Activated gamma-delta T cell (primary cell): ENCODE measurements at regions not wholly inside any gene's neighbourhood (a gene's known extent, or its start where the extent isn't known, plus 50 kb on each side); places are given as distances from the start of the nearest gene placed in this dataset.
"Not testable (repeated sequence)": the region's sequence is repeated elsewhere in the genome, so short reads cannot be mapped to it uniquely, and the experiment has no call there.

ENCODE experiments used
- DNase-seq: peaks from one replicate; lab custom pipeline; 2025; lab: John Stamatoyannopoulos, UW

- DNase-seq, result no peak
Observed at GRCh38 chr9:11144746-11145145, 531.9 kb upstream of the PTPRD start.

DNA sequence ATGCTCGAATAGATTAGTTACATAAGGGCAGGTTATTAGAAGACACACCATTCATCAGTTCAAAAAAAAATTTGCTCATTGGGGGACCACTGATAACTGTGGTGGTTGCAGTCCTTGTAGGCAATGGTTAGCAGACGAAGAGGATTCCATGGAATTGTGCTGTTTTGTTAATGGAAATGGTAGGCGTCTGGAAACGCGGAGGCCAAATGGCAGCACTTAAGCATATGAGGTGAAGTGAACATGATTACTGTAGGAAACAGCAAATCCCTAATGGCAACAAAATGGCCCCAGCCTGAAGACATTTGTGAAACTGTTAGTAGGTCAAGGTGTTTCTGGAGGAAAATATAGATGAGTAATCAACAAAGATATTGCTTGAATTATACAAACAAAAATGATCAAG is 535.4 kb upstream of the PTPRD start:
- DNase-seq, result no peak

GRCh38 chr9:11149065-11149464 is 536.3 kb upstream of the PTPRD start:
- no peak for DNase-seq

DNA sequence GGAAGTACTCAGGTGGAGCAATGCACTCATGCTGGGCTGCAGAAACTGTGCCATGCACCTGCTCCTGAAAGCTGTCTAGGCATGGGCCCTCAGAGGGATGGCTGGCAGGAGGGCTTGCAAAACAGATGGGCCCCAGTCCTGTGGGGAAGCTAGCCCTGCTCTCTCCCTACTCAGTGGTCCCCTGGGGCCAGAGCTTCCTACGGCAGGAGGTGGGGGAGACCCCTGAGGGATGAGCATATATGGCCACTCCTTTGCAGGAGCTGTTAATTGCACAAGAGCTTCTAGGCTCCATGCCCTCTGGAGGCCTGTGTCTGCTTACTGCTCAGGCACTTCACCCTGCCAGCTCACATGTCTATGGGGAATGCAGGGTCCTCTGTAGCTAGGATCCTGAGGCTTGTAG is 545.3 kb upstream of the PTPRD start:
- DNase-seq, result no peak

DNA sequence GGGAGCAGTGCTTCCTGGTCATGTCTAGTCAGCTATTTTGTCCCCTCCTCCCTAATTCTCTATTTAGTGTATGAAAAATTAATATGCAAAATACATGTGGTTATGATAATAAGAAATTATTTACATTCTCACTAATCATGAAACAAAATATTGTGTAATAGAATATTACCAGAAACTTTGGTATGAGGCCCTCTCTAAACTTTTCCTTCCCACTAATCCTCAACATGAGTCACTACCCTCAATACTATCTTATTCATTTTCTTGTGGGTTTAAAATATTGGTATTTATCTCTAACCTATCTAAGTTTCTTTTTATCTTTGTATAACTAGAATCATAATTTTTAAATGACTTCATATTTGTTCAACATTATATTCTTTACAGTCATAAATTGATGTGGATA is 545.9 kb upstream of the PTPRD start:
- no peak for DNase-seq

DNA sequence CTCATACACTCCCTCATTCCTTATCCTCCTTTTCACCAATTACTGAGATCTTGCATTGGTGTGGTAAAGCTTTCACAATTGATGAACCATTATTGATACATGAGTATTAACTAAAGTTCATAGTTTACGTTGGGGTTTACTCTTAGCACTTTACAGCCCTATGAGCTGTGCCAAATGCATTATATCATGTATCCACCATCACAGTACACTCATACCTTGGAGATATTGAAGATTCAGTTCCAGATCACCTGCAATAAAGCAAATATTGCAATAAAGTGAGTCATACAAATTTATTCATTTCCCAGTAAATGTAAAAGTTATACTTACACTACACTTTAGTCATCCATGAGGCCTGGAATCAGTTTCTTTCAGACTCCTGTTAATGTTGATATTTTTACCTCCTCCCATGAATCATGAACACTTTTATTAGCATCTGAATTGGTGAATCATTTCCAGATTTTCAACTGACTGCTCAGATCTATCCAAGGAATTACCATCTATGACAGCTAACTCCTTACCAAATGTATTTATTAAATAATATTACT is 546.6 kb upstream of the PTPRD start:
- DNase-seq, result no peak

- no peak for DNase-seq
Observed at GRCh38 chr9:11163843-11164242, 551.0 kb upstream of the PTPRD start.

DNA sequence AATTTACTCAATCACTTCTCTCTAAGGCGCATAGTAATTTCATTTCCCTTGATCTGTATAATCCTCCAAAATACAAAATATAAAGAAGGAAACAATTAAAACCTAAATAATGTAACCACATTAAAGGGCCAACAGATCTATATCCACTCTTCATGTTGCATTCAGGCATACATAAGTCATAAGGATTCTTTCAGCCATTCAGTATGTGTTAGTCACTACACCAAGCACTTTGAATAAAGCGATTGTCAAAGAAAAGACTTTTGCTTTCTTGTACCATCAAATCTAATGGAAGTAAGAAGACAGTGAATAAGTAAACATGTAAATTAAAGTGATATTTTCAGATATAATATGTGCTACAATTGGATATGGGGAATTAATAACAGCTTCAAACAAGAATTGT is 569.2 kb upstream of the PTPRD start:
- no peak for DNase-seq

DNA sequence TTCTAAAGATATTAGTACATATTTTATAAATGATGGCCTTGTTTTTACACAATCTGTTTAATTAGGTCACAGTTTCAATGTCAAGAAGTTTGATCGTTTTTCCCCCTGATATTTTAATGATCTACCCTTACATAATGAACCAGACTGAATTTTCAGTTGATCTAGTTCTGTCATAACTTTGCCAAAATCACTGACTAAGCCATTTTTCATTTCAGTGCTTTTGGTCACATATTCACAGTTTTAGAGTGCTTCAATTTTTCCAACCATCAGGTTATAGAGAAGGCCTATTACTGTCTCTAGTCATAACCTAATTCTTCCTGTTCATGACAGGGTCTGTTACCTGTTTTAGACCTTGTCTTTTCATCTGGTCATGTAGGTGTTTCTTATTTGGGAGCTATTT is 577.9 kb upstream of the PTPRD start:
- DNase-seq, result no peak

- DNase-seq, result no peak
Observed at GRCh38 chr9:11192993-11193392, 580.2 kb upstream of the PTPRD start.

DNA sequence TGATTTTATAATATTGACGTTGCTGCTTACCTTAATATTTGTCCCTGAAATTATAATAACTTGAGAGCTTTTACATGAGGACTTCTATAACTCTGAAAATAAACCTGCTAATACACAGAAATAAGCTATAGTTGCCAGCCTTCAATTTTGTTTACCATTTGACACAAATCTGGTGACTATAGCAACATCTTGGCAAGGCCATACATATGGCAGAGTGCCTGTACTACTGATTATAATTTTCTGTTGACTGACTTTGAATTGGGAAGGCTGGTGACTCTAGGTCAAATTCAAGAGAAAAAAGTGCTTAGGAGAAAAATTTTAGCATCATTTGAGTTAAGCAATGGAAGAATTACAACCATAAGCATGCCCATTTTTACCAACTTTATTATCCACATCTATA is 581.4 kb upstream of the PTPRD start:
- no peak for DNase-seq

- not testable (repeated sequence) for DNase-seq
Observed at GRCh38 chr9:11196840-11197365, 584.1 kb upstream of the PTPRD start.

GRCh38 chr9:11199335-11199734 is 586.5 kb upstream of the PTPRD start:
- DNase-seq, result no peak

DNA sequence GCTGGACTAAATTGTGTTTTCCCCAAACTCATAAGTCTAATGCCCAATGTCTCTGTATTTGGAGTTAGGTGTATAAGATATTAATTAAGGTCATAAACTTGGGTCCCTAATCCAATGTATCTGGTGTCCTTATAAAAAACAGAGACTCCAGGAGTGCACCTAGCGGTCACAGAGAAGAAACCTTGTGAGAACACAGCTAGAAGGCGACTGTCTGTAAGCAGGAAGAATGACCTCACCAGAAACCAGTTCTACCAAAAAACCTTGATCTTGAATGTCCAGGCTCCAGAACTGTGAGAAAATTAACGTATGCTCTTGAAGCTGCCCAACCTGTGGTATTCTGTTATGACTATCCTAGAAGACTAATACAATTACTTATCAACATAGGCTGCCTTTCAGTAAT is 591.7 kb upstream of the PTPRD start:
- no peak for DNase-seq

- DNase-seq, result no peak
Observed at GRCh38 chr9:11206925-11207324, 594.1 kb upstream of the PTPRD start.

- no peak for DNase-seq
Observed at GRCh38 chr9:11233696-11234095, 620.9 kb upstream of the PTPRD start.

GRCh38 chr9:11235061-11235460 is 622.3 kb upstream of the PTPRD start:
- no peak for DNase-seq

- no peak for DNase-seq
Observed at GRCh38 chr9:11241779-11242178, 629.0 kb upstream of the PTPRD start.

GRCh38 chr9:11257992-11258391 is 645.2 kb upstream of the PTPRD start:
- no peak for DNase-seq

DNA sequence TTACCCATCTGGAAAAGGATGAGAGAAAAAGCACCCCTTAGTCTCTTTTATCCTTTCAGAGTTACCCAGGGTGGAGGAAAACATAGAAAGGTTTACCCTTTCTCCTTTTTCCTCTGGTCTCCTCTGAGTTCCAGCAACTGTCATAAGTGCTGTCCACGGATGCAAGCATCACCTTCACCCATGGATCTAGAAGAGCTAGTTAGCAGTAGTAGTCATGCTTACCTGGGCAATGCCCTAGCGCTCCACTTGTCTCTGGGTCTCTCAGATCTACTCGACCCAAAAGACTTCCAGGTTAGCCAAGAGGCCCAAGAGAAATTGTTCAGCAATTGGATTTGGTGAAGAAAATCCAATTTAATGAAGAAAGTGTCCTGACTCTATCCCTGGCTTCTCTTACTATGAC is 656.2 kb upstream of the PTPRD start:
- no peak for DNase-seq

GRCh38 chr9:11275158-11275695 is 662.4 kb upstream of the PTPRD start:
- no peak for DNase-seq

- DNase-seq, result no peak
Observed at GRCh38 chr9:11312966-11313365, 700.2 kb upstream of the PTPRD start.

DNA sequence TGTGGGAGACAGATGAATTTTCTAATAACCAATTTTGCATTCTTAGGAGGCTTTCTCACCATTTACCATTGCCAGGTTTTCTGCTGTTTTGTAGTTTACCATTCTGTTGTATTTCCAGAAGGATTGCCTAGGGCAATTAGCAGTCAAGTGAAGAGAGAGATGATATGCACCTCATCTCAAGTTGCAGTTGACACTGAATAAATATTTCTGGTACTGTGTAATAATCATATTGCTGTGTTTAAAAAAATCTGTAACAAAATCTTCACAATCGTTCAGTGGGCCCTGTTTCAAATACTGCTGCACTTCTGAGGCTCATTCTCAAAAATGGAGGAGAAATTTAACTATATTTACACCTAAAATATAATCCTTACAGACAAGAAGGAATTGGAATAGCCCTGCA is 706.1 kb upstream of the PTPRD start:
- no peak for DNase-seq

DNA sequence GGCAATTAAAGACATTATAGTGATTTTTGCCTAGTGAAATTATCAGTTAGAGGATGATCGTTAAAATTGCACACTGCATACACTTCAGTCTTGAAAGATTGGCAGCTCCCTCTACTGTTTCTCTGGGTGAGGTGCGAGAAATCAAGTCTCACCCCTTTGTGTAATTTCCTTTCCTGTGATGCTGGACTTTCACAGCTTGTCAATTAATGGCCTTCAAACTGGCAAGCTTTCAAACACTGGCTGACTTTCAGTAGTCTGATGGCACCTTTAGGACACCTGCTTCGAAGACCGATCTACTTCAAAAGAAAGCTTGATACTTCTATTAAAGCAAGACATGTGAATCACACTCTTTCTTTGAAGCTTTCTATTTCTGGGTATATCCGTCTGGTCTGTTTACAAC is 706.7 kb upstream of the PTPRD start:
- no peak for DNase-seq
